Prostate gland (tissue), 2 donors: ENCODE measurements at regions not wholly inside any gene's neighbourhood (a gene's known extent, or its start where the extent isn't known, plus 50 kb on each side); places are given as distances from the start of the nearest gene placed in this dataset.

Source experiments
- CTCF ChIP-seq, 4 experiments: fragments of 200-600 bp in 2 of 4; fragments of 450-650 bp in 2 of 4; sonication (generic) in 2 of 4; IDR thresholded peaks; 1 replicate in 3 of 4; 2 replicates in 1 of 4; pipeline ENCODE4 v1.5.1; 2016 to 2019; ENCODE audit warnings: antibody characterized with exemption in 4 of 4, mild to moderate bottlenecking in 2 of 4, moderate library complexity in 2 of 4
- POLR2A ChIP-seq: fragments of 450-650 bp; IDR thresholded peaks from one replicate; pipeline ENCODE4 v1.6.1; 2016; ENCODE audit warnings: antibody characterized with exemption, mild to moderate bottlenecking
- POLR2AphosphoS5 ChIP-seq: sonication (generic); formaldehyde crosslinking; IDR thresholded peaks from one replicate; pipeline ENCODE4 v1.6.1; 2017; ENCODE audit warnings: antibody characterized with exemption

- TF ChIP-seq CTCF (IDR thresholded peaks at IDR 0.05) = no peak
- TF ChIP-seq POLR2A = no peak
- TF ChIP-seq POLR2AphosphoS5 = no peak
These were observed 184.6 kb downstream of the TMEM132E start for GRCh38 chr17:34763728-34764665.
